Endothelial cell of umbilical vein (primary cell): ENCODE measurements at regions not wholly inside any gene's neighbourhood (a gene's known extent, or its start where the extent isn't known, plus 50 kb on each side); places are given as distances from the start of the nearest gene placed in this dataset.

Experiments used
- BruUV-seq: library from RNA; stranded (reverse); fragments of 400-500 nt; replicated peaks from 2 replicates; lab custom pipeline; 2021; lab: Mats Ljungman, UMichigan
- CTCF ChIA-PET: fragments of 300-600, 350-600 bp; sonication (Branson Sonifier 250); formaldehyde crosslinking; loops from one replicate; lab custom pipeline; 2021; ENCODE audit warnings: antibody characterized with exemption, inconsistent platforms; lab: Charles Lee
- POLR2A ChIA-PET: fragments of 300-600, 350-600 bp; sonication (Branson Sonifier 250); formaldehyde crosslinking; loops from one replicate; lab custom pipeline; 2021; ENCODE audit warnings: antibody characterized with exemption, inconsistent platforms; lab: Charles Lee
- DNase-seq: peaks from one replicate; pipeline ENCODE4 v3.0.0-alpha.2; 2011; ENCODE audit warnings: low read depth, low spot score
- FAIRE-seq: peaks from 2 replicates; lab custom pipeline; 2011; peaks lifted over from hg19 to GRCh38; lab: Jason Lieb, UNC
- H2AFZ ChIP-seq: 2 replicates; pipeline ENCODE4 v1.6.0; 2012; ENCODE audit warnings: low read depth, low read length, control low read depth, inconsistent platforms
- H3K27ac ChIP-seq: 2 replicates; pipeline ENCODE4 v1.5.1; 2011; ENCODE audit warnings: low read depth, mild to moderate bottlenecking, control low read depth, low read length, moderate library complexity; ENCODE audit not compliant: insufficient read depth
- H3K27me3 ChIP-seq, 2 experiments: 2 replicates each; pipeline versions ENCODE4 v1.6.0 to v1.6.1; 2011; ENCODE audit warnings: low read length in 2 of 2, mixed read lengths in 1 of 2; ENCODE audit not compliant: control insufficient read depth in 2 of 2, insufficient read depth in 2 of 2
- H3K36me3 ChIP-seq, 2 experiments: 2 replicates in 1 of 2; 3 replicates in 1 of 2; pipeline ENCODE4 v1.5.1; 2011; ENCODE audit warnings: low read length in 2 of 2, mild to moderate bottlenecking in 1 of 2, moderate library complexity in 1 of 2; ENCODE audit not compliant: control insufficient read depth in 2 of 2, insufficient read depth in 2 of 2; ENCODE audit errors: extremely low read depth in 1 of 2
- H3K4me1 ChIP-seq: 3 replicates; pipeline ENCODE4 v1.5.1; 2011; ENCODE audit warnings: mild to moderate bottlenecking, low read length; ENCODE audit not compliant: control insufficient read depth, insufficient read depth; ENCODE audit errors: extremely low read depth
- H3K4me2 ChIP-seq: 2 replicates; pipeline ENCODE4 v1.6.1; 2011; ENCODE audit warnings: low read length, control low read depth, mixed read lengths; ENCODE audit not compliant: insufficient read depth
- H3K4me3 ChIP-seq, 3 experiments: fragments of 200-600 bp in 1 of 3; sonication (generic), shearing (Covaris generic) in 1 of 3; replicated peaks in 1 of 3; 2 replicates each; pipeline ENCODE4 v1.5.1; 2011 to 2016; ENCODE audit warnings: control low read depth in 3 of 3, low read length in 3 of 3, mild to moderate bottlenecking in 2 of 3, inconsistent platforms in 1 of 3, low read depth in 1 of 3, moderate library complexity in 1 of 3; ENCODE audit not compliant: insufficient read depth in 1 of 3
- H3K79me2 ChIP-seq: 2 replicates; pipeline ENCODE4 v1.6.0; 2012; ENCODE audit warnings: low read length, inconsistent platforms; ENCODE audit not compliant: control insufficient read depth, insufficient read depth
- H3K9ac ChIP-seq: replicated peaks from 2 replicates; pipeline ENCODE3; 2011; ENCODE audit warnings: low read length, control low read depth; ENCODE audit not compliant: insufficient read depth; ENCODE audit errors: extremely low read depth
- H3K9me1 ChIP-seq: replicated peaks from 3 replicates; pipeline ENCODE4 v1.6.0; 2011; ENCODE audit warnings: mild to moderate bottlenecking, low read length; ENCODE audit not compliant: control insufficient read depth, insufficient read depth; ENCODE audit errors: extremely low read depth
- H3K9me3 ChIP-seq: replicated peaks from 2 replicates; pipeline ENCODE4 v1.5.1; 2012; ENCODE audit warnings: low read length, inconsistent platforms; ENCODE audit not compliant: control insufficient read depth, insufficient read depth
- H4K20me1 ChIP-seq: replicated peaks from 2 replicates; pipeline ENCODE3; 2011; ENCODE audit warnings: mild to moderate bottlenecking, low read length; ENCODE audit not compliant: control insufficient read depth, insufficient read depth; ENCODE audit errors: extremely low read depth
- CTCF ChIP-seq, 2 donors: IDR thresholded peaks; 1 replicate in 1 of 2; 2 replicates in 1 of 2; pipeline ENCODE4 v1.5.1; 2011; ENCODE audit warnings: low read length in 2 of 2, mild to moderate bottlenecking in 2 of 2, moderate library complexity in 2 of 2, control low read depth in 1 of 2, inconsistent platforms in 1 of 2, low read depth in 1 of 2; ENCODE audit not compliant: insufficient read depth in 1 of 2; ENCODE audit errors: extremely low read depth in 1 of 2
- EZH2 ChIP-seq: IDR thresholded peaks from 2 replicates; pipeline ENCODE4 v1.6.1; 2012; ENCODE audit warnings: borderline replicate concordance, low read depth, mild to moderate bottlenecking, moderate library complexity, low read length, inconsistent platforms; ENCODE audit not compliant: severe bottlenecking
- FOS ChIP-seq: IDR thresholded peaks from 2 replicates; pipeline ENCODE4 v1.6.1; 2011; ENCODE audit warnings: mild to moderate bottlenecking, low read length, moderate library complexity, borderline replicate concordance; ENCODE audit not compliant: insufficient read depth
- GATA2 ChIP-seq: IDR thresholded peaks from 2 replicates; pipeline ENCODE4 v1.7.0; 2011; ENCODE audit warnings: low read depth, mild to moderate bottlenecking, moderate library complexity, mixed read lengths, low read length; ENCODE audit not compliant: insufficient read length, insufficient read depth
- JUN ChIP-seq: IDR thresholded peaks from 2 replicates; pipeline ENCODE4 v1.6.1; 2011; ENCODE audit warnings: borderline replicate concordance, low read depth; ENCODE audit not compliant: insufficient read length, insufficient read depth
- MYC ChIP-seq: IDR thresholded peaks from one replicate; pipeline ENCODE4 v1.6.1; 2011; ENCODE audit warnings: mild to moderate bottlenecking, low read depth, low read length
- POLR2A ChIP-seq: IDR thresholded peaks from 2 replicates; pipeline ENCODE4 v1.6.1; 2012; ENCODE audit warnings: low read depth, mild to moderate bottlenecking, control low read depth, low read length
- POLR2AphosphoS5 ChIP-seq: IDR thresholded peaks from 2 replicates; pipeline ENCODE4 v1.6.1; 2012; ENCODE audit warnings: low read depth, mild to moderate bottlenecking, control low read depth, low read length, moderate library complexity; ENCODE audit not compliant: insufficient read depth
- dilution Hi-C: fragments of 300-500 bp; cut with MboI; formaldehyde crosslinking; loops from one replicate; pipeline ENCODE4 v1.15.0; 2019; ENCODE audit warnings: low sequenced_read_pairs; ENCODE audit not compliant: extremely low pct_ligation_motif_present
- intact Hi-C: fragments of 100-400 bp; cut with micrococcal nuclease; formaldehyde crosslinking; loops from one replicate; pipeline ENCODE4 v1.10.0; 2022
- TF ChIP-seq, protein P1 (sequence below): IDR thresholded peaks from 2 replicates; pipeline ENCODE4 v1.6.1; 2011; ENCODE audit not compliant: insufficient read depth, insufficient read length

DNA sequence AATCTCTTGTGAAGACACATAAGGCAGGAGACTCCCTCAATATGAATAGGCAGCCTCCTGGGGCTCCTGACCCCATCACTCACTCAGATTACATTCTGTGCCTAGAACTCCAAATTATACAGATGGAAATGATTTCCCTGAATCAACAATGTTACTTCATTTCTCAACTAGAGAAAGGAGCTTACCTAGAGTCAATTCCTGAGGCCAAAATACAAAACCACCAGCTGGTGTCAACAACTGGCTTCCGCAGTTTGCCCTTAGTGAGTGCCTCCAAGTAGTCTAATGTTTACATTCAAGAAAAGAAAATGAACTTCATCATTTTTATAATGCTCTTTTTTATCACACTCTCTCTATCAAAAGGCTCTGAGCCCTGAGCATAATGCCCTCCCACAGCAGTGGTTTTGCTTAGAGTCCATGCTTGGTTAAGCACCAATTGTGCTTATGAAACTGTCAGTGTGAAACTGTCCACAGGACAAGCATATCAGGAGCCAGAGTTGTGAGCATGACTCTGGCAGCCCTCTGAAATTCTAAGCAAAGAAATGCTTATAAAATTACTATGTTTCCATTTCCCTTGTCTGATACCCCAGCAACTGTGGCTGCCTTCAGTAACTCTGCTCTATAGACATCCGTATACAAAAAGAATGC lies 305.7 kb upstream of the PKDCC start:
- CTCF ChIA-PET, result no interaction called here

More for the DNA sequence above, 305.7 kb upstream of the PKDCC start:
- POLR2A ChIA-PET, result no interaction called here
- BruUV-seq, result no TSS peak
- Histone ChIP-seq H3K9me1 (no peaks in the 10 kb centered on the region), H3K9me3 (no peaks in the 10 kb centered on the region), H3K4me2 (no peak overlapping the region), H3K4me1 (no peaks in the 10 kb centered on the region), H3K79me2 (no peaks in the 10 kb centered on the region), H3K27me3 (no peaks in the 10 kb centered on the region), H3K4me3 (no peak overlapping the region), H3K36me3 (no peaks in the 10 kb centered on the region), H2AFZ (no peak overlapping the region), H4K20me1 (no peaks in the 10 kb centered on the region), H3K27ac (no peak overlapping the region), H3K9ac (no peak overlapping the region)
- intact Hi-C loops, result no loop called here
- dilution Hi-C loops, result no loop called here
- FAIRE-seq, result no peak
- no peak for DNase-seq
- no peak for TF ChIP-seq GATA2
- TF ChIP-seq MYC, result no peak
- TF ChIP-seq FOS, result no peak
- no peak for TF ChIP-seq CTCF (IDR thresholded peaks at IDR 0.05; ENCODE audit: extremely low read depth in 1 of 2, insufficient read depth in 1 of 2, low read depth in 1 of 2, low read length in 2 of 2)
- no peak for TF ChIP-seq JUN
- TF ChIP-seq EZH2, result no peak
- TF ChIP-seq POLR2AphosphoS5, result no peak
- TF ChIP-seq POLR2A, result no peak
- TF ChIP-seq, protein P1, sequence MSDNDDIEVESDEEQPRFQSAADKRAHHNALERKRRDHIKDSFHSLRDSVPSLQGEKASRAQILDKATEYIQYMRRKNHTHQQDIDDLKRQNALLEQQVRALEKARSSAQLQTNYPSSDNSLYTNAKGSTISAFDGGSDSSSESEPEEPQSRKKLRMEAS, result no peak
